Lower lobe of right lung (tissue), 2 donors: ENCODE measurements at regions not wholly inside any gene's neighbourhood (a gene's known extent, or its start where the extent isn't known, plus 50 kb on each side); places are given as distances from the start of the nearest gene placed in this dataset.

Experiments used
- ATAC-seq, 2 donors: fragments of 200-7000 bp; cut with Tn5 transposase; one replicate each; pipeline ENCODE4 v1.9.1; 2020 to 2022; ENCODE audit warnings: mild to moderate bottlenecking in 2 of 2, moderate library complexity in 2 of 2
- DNase-seq: peaks from one replicate; pipeline ENCODE4 v3.0.0-alpha.2; 2020
- H3K27ac ChIP-seq: fragments of 200-600 bp; one replicate; pipeline ENCODE4 v1.8.0; 2022
- H3K27me3 ChIP-seq: fragments of 200-600 bp; one replicate; pipeline ENCODE4 v1.8.0; 2022; ENCODE audit warnings: low read depth
- H3K36me3 ChIP-seq: fragments of 200-600 bp; one replicate; pipeline ENCODE4 v1.8.0; 2022; ENCODE audit warnings: mild to moderate bottlenecking
- H3K4me1 ChIP-seq: fragments of 200-600 bp; one replicate; pipeline ENCODE4 v1.8.0; 2022
- H3K4me3 ChIP-seq: fragments of 200-600 bp; one replicate; pipeline ENCODE4 v1.8.0; 2022; ENCODE audit warnings: mild to moderate bottlenecking
- H3K9me3 ChIP-seq: fragments of 200-600 bp; one replicate; pipeline ENCODE4 v1.8.0; 2022
- intact Hi-C: fragments of 100-400 bp; cut with DNase I; formaldehyde crosslinking; loops from one replicate; pipeline ENCODE4 v1.11.0; 2022
- TF ChIP-seq, protein P1 (sequence below): fragments of 200-600 bp; IDR thresholded peaks from one replicate; pipeline ENCODE4 v1.8.0; 2022; ENCODE audit warnings: antibody characterized with exemption, mild to moderate bottlenecking
- donor health status: DM: no; HTN: yes; CAD: no; lungs with severe emphysema.

DNA sequence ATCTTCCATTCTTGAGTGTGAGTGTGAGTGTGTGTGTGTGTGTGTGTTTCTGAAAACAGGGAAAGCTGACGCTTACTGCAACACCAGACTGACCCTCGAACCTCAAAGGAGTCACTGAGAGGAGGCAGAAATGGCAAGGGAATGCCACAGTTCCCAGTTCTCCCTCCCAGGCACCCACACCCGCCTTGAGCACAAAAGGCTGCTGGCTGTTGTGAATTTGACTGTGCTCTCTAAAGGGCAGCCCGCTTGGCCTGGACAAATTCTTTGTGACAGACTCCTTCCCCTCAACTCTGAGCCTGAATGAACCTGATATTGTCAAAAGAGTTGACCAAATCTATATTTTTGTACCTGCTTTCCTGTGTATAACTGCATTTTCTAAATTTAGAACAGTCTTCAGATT is 245.7 kb upstream of the IRX2 start:
- intact Hi-C loops = no loop called here
- H3K9me3 ChIP-seq = no peaks in the 10 kb centered on the region
- no peak overlapping the region for H3K27ac ChIP-seq
- no peaks in the 10 kb centered on the region for H3K36me3 ChIP-seq
- H3K4me3 ChIP-seq = no peak overlapping the region
- DNase-seq = no peak
- H3K27me3 ChIP-seq = no peaks in the 10 kb centered on the region
- TF ChIP-seq, protein P1, sequence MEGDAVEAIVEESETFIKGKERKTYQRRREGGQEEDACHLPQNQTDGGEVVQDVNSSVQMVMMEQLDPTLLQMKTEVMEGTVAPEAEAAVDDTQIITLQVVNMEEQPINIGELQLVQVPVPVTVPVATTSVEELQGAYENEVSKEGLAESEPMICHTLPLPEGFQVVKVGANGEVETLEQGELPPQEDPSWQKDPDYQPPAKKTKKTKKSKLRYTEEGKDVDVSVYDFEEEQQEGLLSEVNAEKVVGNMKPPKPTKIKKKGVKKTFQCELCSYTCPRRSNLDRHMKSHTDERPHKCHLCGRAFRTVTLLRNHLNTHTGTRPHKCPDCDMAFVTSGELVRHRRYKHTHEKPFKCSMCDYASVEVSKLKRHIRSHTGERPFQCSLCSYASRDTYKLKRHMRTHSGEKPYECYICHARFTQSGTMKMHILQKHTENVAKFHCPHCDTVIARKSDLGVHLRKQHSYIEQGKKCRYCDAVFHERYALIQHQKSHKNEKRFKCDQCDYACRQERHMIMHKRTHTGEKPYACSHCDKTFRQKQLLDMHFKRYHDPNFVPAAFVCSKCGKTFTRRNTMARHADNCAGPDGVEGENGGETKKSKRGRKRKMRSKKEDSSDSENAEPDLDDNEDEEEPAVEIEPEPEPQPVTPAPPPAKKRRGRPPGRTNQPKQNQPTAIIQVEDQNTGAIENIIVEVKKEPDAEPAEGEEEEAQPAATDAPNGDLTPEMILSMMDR = no peak
- H3K4me1 ChIP-seq = no peaks in the 10 kb centered on the region
- ATAC-seq = no peak

DNA sequence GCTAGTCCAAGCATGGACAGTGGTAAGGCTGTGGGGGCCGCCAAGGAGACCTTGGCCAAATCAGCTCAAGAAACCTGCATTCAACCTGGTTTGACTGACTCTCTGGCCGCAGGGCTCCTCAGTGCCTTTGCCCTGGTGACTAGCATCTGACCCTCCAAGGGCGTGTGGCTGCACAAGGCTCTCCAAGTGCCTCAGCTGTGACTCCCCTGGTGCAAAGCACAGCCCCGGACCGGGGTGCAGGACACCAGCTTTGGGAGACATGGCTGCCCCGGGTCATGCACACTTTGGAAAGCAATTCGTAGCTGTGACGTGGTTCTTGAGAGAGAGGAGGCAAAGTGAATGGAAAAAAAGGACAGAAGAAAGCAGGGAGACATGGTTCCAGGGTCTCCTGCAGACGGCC is 245.2 kb upstream of the IRX2 start:
- no peaks in the 10 kb centered on the region for H3K9me3 ChIP-seq
- no peaks in the 10 kb centered on the region for H3K27me3 ChIP-seq
- H3K4me3 ChIP-seq = no peak overlapping the region
- TF ChIP-seq, protein P1 = no peak
- DNase-seq = no peak
- no peak overlapping the region for H3K27ac ChIP-seq
- no peaks in the 10 kb centered on the region for H3K4me1 ChIP-seq
- no peaks in the 10 kb centered on the region for H3K36me3 ChIP-seq
- ATAC-seq = no peak
- intact Hi-C loops = no loop called here

DNA sequence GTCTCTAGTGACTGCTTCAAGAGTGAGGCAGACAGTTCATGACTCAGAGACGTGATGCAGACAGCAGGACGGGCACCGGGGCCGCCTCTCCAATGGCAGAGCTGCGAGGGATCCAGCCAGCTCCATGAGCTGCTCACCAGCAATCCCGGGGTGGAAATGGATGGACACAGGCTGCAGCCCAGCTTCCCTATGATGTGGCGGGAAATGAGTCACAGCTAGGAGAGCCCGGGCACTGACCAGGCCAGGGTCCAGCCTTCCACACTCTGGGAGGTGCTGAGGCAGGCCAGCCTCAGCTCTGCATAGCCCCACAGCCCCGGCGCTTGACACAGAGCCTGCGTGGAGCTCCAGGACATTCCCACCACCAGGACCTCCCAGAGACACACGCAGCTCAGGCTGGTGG is 244.8 kb upstream of the IRX2 start:
- Histone ChIP-seq H3K9me3 (no peaks in the 10 kb centered on the region), H3K27me3 (no peaks in the 10 kb centered on the region), H3K27ac (no peak overlapping the region), H3K36me3 (no peaks in the 10 kb centered on the region), H3K4me3 (no peak overlapping the region), H3K4me1 (no peaks in the 10 kb centered on the region)
- ATAC-seq (no peak), DNase-seq (no peak)
- intact Hi-C loops = no loop called here
- TF ChIP-seq, protein P1 = no peak

DNA sequence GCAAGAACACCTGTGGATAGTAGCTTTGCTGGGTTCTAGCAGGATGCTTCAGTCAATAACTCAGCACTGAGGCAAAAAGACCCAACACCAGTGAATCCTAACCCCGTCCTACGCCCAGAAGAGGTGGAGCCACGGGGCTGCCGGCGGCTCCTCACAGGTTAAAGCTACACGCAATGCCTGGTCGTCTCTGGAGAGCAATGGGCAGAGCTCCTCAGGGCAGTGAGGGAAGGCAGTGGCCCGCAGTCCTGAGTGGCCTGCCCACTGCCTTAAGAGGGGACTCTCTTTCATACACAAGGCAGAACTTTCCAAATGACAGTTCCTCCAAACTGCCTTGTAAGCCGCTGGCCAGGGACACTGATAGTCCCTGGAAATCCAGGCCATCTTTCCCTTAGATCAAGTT is 244.2 kb upstream of the IRX2 start:
- H3K27me3 ChIP-seq = no peaks in the 10 kb centered on the region
- intact Hi-C loops = no loop called here
- no peak for ATAC-seq
- H3K36me3 ChIP-seq = no peaks in the 10 kb centered on the region
- DNase-seq = no peak
- H3K4me1 ChIP-seq = no peaks in the 10 kb centered on the region
- H3K4me3 ChIP-seq = no peak overlapping the region
- TF ChIP-seq, protein P1 = no peak
- no peak overlapping the region for H3K27ac ChIP-seq
- no peaks in the 10 kb centered on the region for H3K9me3 ChIP-seq

DNA sequence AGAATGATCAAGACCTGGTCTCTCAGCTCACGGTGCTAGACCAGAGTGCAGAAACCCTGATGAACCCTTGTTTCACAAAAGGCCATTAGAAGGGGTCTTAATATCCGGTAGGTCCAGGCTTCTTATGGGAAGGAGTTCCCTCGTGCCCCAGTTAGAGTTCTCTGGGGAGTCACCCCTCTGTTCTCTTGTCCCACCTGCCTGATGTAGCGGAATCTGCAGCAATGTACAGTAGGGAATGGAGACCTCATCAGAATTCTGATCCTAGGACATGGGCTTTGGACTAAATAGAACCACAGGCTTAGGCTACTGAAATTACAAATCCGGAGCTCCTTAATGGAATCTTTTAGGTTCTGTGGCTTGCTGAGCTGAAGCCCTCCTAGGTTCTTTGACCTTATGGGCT is 243.6 kb upstream of the IRX2 start:
- no peaks in the 10 kb centered on the region for H3K36me3 ChIP-seq
- TF ChIP-seq, protein P1 = no peak
- ATAC-seq (no peak), DNase-seq (no peak)
- intact Hi-C loops = no loop called here
- H3K27ac ChIP-seq = no peak overlapping the region
- no peaks in the 10 kb centered on the region for H3K4me1 ChIP-seq
- H3K27me3 ChIP-seq = no peaks in the 10 kb centered on the region
- no peak overlapping the region for H3K4me3 ChIP-seq
- H3K9me3 ChIP-seq = no peaks in the 10 kb centered on the region

DNA sequence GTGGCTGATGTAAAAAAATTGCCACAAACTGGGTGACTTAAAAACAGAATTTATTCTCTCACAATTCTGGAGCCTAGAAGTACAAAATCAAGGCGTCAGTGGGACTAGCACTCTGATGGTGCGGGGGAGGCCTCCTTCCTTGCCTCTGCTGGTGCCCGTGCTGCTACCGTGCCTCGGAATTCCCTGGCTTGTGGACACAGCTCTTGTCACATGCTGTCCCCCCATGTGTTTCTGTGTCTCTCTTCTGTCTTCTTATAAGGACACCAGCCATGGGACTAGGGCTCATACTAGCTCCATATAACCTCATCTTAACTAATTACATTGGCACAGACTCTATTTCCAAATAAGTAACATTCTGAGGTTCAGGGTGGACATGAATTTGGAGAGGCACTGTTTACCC is 242.3 kb upstream of the IRX2 start:
- DNase-seq = no peak
- Histone ChIP-seq H3K9me3 (no peaks in the 10 kb centered on the region), H3K4me1 (no peaks in the 10 kb centered on the region), H3K36me3 (no peaks in the 10 kb centered on the region), H3K4me3 (no peak overlapping the region), H3K27ac (no peak overlapping the region), H3K27me3 (no peaks in the 10 kb centered on the region)
- intact Hi-C loops = no loop called here
- TF ChIP-seq, protein P1 = no peak
- no peak for ATAC-seq
